GM19324 (cell line): ENCODE measurements at regions not wholly inside any gene's neighbourhood (a gene's known extent, or its start where the extent isn't known, plus 50 kb on each side); places are given as distances from the start of the nearest gene placed in this dataset.

Source experiments
- ATAC-seq: cut with Tn5 transposase; IDR thresholded peaks from one replicate; pipeline ENCODE4 v1.9.1; 2021; ENCODE audit warnings: mild to moderate bottlenecking, moderate library complexity; ENCODE audit not compliant: unreplicated experiment, low FRiP score

DNA sequence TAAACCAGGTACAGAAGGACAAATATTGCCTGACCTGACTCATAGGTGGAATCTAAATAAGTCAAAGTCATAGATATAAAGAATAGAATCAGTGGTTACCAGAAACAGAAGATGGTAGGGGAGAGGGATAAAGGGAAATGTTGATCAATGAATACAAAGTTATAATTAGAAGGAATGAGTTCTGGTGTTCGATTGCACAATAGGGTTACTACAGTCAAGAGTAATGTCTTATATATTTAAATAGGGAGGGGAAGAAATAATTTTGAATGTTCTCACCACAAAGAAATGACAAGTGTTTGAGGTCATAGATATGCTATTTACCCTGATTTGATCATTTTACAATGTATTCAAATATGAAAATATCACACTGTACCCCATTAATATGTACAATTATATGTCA lies 1541.2 kb downstream of the SLITRK1 start:
- no peak for ATAC-seq

- no peak for ATAC-seq
Observed at GRCh38 chr13:82330499-82330898, 1551.8 kb downstream of the SLITRK1 start.

DNA sequence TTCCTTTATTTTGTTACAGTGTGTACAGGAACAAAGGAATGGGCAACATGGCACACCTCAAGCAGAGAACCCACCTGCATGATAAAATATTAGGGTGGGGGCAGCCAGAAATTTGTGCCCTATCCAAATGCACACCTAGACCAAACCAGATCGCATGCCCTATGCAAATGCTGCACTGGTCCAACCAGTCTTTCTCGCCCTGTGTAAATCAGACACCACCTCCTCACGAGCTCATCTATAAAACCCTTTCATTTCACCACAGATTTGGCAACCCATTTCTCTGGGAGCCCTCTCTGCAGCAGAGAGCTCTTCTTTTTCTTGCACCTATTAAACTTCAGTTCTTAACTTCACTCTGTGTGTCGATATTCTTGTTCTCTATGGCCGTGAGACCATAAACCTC lies 1559.2 kb downstream of the SLITRK1 start:
- ATAC-seq = no peak

GRCh38 chr13:82305588-82305987 lies 1576.7 kb downstream of the SLITRK1 start:
- ATAC-seq = no peak

GRCh38 chr13:82298106-82298505 lies 1584.2 kb downstream of the SLITRK1 start:
- no peak for ATAC-seq

- ATAC-seq = no peak
Observed at GRCh38 chr13:82294226-82294625, 1588.0 kb downstream of the SLITRK1 start.

- no peak for ATAC-seq
Observed at GRCh38 chr13:82292334-82292733, 1589.9 kb downstream of the SLITRK1 start.

GRCh38 chr13:82291852-82292251 lies 1590.4 kb downstream of the SLITRK1 start:
- no peak for ATAC-seq

DNA sequence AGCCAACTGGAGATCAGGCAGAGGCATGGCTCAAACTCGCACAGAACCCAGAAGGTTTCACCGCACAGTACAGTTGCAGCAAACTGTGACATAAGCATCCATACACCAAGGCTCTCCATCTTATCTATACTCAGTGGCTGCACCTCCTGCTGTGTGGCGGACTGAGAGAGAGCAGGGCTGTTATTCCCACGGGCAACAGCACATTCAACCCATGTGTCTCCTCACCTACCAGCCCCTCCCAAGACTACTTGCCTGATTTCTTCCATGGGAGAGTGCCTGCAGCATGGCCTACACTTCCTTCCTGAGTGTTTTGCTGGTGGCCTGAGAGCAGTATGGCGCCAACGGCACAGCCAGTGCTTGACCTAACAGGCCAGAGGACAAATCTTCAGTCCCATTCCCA lies 1606.6 kb downstream of the SLITRK1 start:
- ATAC-seq = no peak

- no peak for ATAC-seq
Observed at GRCh38 chr13:82259284-82259683, 1623.0 kb downstream of the SLITRK1 start.

DNA sequence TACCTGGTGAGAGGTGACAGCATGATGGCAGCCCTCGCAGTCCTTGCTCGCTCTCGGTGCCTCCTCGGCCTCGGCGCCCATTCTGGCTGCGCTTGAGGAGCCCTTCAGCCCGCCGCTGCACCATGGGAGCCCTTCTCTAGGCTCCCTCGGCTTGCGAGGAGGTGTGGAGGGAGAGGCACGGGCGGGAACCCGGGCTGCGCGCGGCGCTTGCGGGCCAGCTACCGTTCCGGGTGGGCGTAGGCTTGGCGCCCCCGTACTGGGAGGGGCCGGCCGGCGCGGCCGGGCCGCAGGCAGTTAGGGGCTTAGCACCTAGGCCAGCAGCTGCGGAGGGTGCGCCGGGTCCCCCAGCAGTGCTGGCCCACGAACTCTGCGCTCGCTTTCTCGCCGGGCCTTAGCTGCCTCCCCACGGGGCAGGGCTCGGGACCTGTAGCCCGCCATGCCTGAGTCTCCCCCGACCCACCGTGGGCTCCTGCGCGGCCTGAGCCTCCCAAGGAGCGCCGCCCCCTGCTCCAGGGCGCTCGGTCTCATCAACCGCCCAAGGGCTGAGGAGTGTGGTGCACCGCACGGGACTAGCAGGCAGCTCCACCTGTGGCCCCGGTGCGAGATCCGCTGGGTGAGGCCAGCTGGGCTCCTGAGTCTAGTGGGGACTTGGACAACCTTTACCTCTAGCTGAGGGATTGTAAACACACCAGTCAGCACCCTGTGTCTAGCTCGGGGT lies 1624.3 kb downstream of the SLITRK1 start:
- ATAC-seq = no peak

- no peak for ATAC-seq
Observed at GRCh38 chr13:82248762-82249161, 1633.5 kb downstream of the SLITRK1 start.

DNA sequence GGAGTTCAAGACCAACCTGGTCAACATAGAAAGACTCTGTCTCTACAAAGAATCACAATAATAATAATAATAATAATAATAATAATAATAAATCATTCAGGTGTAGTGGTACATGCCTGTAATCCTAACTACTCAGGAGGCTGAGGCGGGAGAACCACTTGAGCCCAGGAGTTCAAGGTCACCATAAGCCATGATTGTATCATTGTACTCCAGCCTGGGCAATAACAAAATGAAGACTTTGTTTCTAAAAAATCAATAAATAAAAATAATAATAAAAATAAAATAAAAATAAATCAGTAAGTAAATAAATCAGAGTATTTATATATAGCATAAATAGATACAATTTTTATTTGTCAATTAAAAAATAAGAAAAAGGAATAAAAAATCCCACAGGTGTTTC lies 1636.4 kb downstream of the SLITRK1 start:
- ATAC-seq = no peak

GRCh38 chr13:82224806-82225205 lies 1657.5 kb downstream of the SLITRK1 start:
- ATAC-seq = no peak

- no peak for ATAC-seq
Observed at GRCh38 chr13:82221621-82222020, 1660.7 kb downstream of the SLITRK1 start.

DNA sequence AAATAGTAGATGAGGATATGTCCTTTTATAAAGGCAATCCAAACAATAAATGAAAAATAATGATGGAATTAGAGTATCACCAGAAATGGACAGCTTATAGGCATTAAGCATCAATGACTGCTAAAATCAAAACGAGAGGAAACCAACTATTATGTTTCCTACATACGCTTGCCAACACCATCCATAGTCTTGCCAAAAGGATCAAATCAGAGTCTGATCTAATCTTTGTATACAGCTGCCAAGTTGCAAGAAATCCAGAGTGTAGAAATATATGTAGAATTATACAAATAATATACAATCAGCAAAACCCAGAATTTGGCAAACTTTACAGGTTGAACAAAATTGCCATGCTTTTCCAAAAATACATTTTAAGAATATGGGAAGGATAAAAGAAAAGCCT lies 1661.6 kb downstream of the SLITRK1 start:
- ATAC-seq = no peak

GRCh38 chr13:82216165-82216564 lies 1666.1 kb downstream of the SLITRK1 start:
- ATAC-seq = no peak

DNA sequence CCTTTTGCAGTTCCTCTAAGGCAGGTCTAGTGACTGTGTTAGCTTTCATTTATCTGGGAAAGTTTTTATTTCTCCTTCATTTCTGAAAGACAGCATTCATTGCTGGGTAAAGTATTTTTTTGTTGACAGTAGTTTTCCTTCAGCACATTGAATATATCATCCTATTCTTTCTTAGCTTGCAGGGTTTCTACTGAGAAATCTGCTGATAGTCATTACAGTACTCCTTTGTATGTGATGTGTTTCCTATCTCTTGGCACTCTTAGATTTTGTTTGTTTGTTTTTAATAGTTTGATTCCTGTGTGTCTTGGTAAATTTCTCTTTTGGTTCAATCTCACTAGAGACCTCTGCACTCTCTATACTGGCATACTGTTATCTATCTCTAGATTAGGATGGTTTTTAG lies 1667.9 kb downstream of the SLITRK1 start:
- ATAC-seq = no peak

DNA sequence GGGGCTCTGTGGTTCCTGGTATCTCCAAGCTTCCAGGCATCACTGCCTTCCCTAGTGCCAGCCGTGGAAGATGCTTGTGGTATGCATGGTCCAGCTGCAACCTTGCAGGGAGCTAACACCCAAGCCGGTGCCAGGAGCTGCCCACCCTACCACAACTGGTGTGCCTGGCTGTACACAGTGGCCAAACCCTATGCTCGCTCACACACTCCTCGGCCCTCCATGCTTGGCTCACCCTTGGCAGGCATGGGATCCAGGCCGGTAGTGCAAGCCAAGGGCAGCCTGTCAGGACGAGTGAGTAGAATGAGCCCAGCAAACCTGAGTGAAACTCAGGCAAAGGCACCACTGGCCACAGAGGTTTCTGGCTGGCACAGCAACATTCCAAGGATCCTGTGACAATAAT lies 1676.0 kb downstream of the SLITRK1 start:
- no peak for ATAC-seq

DNA sequence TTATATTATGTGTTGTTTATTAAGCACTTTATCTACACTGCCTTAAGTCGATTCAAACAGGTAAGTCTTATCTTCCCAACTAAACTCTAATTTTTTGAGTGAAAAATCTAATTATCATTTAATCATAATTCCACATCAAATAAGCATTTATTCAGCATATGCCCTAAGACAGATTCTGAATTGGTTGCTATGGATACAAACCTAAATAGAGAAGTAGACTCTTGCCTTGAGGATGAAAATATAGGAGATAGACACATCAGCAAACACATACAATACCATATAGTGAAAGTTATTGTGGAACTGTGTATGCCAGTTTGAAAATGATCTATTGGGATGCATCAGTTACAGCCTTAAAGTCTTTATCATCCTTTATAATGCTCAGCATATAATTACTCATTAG lies 1679.9 kb downstream of the SLITRK1 start:
- no peak for ATAC-seq

DNA sequence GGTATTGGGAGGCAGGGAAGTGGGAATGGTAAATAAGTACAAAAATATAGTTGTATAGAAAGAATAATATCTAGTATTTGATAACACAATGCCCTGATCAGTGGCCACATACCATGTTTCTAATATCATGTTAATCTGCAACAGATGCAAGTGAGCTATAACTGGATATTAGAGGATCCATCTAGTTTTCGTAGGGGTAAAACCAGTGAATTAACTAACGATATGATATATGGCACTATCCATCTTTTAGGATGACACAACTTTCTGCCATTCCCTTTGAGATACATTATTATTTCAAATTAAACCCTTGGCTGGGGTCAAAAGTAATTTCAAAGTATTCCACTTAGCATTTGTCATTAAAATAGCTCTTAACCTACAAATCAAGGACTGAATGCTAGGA lies 1686.2 kb downstream of the SLITRK1 start:
- ATAC-seq = no peak

DNA sequence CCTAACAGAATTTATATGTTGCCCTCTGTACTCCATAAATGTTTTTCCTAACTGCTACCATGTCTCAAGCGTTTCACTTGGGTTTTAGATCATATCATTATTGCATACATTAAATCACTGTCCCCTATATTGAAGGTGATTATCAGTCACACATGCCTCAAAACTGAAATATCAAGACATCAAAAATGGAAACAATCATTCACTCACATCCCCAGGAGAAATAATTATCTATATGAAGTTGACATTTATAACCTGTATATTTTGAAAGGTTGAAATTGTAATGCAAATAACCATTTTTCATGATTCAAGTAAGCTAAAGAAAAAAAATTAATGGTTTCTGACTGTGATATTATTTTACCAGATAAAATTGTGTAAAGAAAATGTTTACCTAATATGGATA lies 1695.0 kb downstream of the SLITRK1 start:
- ATAC-seq = no peak

GRCh38 chr13:82176751-82177150 lies 1705.5 kb downstream of the SLITRK1 start:
- no peak for ATAC-seq
